ENCODE measurements at regions not wholly inside any gene's neighbourhood (a gene's known extent, or its start where the extent isn't known, plus 50 kb on each side); places are given as distances from the start of the nearest gene placed in this dataset.
"Not testable (repeated sequence)": the region's sequence is repeated elsewhere in the genome, so short reads cannot be mapped to it uniquely, and the experiment has no call there.

DNA sequence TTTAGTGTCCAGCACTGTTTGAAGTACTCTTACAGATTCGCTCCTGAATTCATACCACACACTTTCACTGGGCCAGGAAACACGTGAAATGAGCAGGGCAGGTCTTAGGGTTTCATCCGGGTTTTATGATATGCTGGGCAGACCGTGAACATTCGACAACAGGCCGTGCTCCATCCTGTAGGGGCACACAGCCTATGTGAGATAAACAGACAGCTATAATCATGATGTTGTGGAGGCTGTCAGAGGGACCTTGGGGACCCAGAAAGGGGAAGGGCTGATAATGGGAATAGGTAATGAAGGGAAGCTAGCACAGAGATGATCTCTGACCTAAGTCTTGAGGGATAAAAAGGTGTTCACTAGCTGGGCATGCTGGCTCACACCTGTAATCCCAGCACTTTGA is 110.4 kb downstream of the RIN2 start:
- in situ Hi-C loops (cut with HindIII; ENCODE audit: low sequenced_read_pairs): no loop called here
- TF ChIP-seq, protein P1, sequence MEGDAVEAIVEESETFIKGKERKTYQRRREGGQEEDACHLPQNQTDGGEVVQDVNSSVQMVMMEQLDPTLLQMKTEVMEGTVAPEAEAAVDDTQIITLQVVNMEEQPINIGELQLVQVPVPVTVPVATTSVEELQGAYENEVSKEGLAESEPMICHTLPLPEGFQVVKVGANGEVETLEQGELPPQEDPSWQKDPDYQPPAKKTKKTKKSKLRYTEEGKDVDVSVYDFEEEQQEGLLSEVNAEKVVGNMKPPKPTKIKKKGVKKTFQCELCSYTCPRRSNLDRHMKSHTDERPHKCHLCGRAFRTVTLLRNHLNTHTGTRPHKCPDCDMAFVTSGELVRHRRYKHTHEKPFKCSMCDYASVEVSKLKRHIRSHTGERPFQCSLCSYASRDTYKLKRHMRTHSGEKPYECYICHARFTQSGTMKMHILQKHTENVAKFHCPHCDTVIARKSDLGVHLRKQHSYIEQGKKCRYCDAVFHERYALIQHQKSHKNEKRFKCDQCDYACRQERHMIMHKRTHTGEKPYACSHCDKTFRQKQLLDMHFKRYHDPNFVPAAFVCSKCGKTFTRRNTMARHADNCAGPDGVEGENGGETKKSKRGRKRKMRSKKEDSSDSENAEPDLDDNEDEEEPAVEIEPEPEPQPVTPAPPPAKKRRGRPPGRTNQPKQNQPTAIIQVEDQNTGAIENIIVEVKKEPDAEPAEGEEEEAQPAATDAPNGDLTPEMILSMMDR (IDR thresholded peaks at IDR 0.05; ENCODE audit: low read depth, low read length): no peak
- no peak for DNase-seq (ENCODE audit: low read depth, low spot score)
- no peak overlapping the region for H3K4me3 ChIP-seq (ENCODE audit: low read depth, low read length)

DNA sequence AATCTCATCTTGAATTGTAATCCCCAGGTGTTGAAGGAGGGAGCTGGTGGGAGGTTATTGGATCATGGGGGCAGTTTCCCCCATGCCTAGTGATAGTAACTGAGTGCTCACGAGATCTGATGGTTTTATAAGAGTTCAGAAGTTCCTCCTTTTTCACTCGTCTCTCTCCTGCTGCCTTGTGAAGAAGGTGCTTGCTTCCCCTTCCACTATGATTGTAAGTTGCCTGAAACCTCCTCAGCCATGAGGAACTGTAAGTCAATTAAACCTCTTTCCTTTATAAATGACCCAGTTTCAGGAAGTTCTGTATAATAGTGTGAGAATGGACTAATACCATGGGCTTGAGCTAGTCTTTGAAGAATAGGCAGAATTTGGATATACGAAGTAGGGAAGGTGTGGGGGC is 113.9 kb downstream of the RIN2 start:
- no peak for DNase-seq (ENCODE audit: low read depth, low spot score)
- H3K4me3 ChIP-seq (ENCODE audit: low read depth, low read length): no peak overlapping the region
- in situ Hi-C loops (cut with HindIII; ENCODE audit: low sequenced_read_pairs): no loop called here
- TF ChIP-seq, protein P1 (IDR thresholded peaks at IDR 0.05; ENCODE audit: low read depth, low read length): no peak

DNA sequence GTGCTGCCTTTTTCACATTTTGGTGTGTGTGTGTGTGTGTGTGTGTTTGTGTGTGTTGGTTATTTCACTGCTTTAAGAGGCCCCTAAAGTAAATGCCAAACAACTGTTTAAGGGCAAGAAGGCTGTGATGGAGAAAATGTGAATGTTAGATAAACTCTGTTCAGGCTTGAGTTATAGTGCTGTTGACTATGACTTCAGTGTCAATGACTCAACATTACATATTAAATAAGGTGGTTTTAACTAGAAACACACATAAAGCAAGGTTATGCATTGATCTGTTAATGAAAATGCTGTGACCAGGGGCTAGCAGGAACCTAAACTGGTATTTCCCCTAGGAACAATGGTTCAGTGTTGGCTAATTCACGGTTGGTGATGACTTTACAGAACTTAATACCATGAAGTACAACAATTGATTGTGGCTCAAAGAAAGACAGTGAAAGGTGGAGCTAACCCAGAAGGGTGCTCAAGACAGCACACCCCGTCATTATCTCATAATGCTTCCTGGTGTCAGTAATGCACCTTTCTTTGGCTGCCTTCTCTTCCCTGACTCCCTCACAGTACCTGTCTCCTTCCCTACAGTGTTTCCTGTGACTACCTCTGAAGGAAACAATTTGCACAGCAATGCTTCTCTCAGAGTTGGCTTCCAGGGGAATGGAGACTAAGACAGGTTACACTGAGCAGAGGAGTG is 116.1 kb downstream of the RIN2 start:
- DNase-seq (ENCODE audit: low read depth, low spot score): no peak
- H3K4me3 ChIP-seq (ENCODE audit: low read depth, low read length): no peak overlapping the region
- TF ChIP-seq, protein P1 (IDR thresholded peaks at IDR 0.05; ENCODE audit: low read depth, low read length): no peak
- in situ Hi-C loops (cut with HindIII; ENCODE audit: low sequenced_read_pairs): no loop called here

DNA sequence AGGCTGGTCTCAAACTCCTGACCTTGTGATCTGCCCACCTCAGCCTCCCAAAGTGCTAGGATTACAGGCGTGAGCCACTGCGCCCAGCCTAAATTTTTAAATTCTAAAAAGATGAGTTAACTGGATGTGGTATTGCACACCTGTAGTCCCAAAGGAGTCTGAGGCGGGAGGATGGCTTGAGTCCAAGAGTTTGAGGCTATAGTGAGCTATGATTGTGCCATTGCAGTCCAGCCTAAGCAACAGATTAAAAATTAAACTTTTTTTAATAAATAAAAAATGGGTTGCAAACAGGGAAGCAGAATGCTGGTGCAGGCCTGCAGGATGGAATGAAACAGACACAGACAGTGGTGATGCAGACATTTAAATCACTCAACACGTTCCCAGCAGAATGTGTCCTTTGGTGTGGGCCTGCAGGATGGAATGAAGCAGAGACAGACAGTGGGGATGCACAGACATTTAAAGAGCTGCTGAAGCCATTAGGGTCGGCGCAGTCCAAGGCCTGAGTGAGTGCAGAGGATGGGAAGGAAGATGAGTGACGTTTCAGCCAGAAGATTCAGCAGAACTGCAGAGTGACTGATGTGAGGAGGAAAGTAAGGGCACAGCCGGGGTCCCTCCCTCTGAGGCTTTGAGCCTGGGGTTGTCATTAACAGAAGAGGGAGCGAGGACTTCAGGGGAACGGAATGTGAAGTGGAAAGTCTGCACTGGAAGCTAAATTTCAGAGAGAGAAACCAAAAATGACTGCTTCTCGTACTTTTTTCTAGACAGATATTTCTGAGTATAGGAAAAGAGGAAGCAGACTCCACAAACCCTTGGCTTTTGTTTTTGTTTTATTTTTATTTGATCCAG is 117.5 kb downstream of the RIN2 start:
- in situ Hi-C loops (cut with HindIII; ENCODE audit: low sequenced_read_pairs): loop anchor here (25.0 kb wide), 1 partner anchor 112 kb away; no protein-coding TSS in a partner anchor
- TF ChIP-seq, protein P1 (IDR thresholded peaks at IDR 0.05; ENCODE audit: low read depth, low read length): no peak
- DNase-seq (ENCODE audit: low read depth, low spot score): no peak
- no peak overlapping the region for H3K4me3 ChIP-seq (ENCODE audit: low read depth, low read length)

DNA sequence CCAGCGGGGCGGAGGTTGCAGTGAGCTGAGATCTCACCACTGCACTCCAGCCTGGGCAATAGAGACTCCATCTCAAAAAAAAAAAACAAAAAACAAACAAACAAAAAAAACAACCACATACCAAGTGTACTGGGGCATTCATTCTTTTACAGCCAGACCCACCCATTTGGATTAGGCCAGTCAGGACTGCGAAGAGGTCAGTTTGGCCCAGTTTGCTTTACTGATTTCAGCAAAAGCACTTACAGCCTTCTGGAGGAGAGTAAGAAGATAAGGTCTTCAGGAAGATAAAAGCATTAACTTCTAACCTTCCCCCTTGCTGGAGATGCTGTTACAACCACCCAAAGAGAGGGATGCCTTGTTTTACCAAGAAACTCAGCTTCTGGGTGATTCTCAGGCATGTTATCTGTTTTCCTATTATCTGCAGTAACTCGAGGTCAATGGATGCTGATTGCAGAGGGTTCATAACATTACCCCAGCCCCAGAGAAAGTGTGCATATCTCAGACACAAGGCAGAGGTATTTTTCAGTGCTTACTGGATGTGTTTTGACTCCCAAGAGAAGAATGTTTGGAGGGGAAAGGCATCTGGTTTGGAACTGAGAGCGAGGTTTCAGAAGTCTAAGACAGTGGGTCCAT is 118.9 kb downstream of the RIN2 start:
- H3K4me3 ChIP-seq (ENCODE audit: low read depth, low read length): no peak overlapping the region
- TF ChIP-seq, protein P1 (IDR thresholded peaks at IDR 0.05; ENCODE audit: low read depth, low read length): no peak
- in situ Hi-C loops (cut with HindIII; ENCODE audit: low sequenced_read_pairs): loop anchor here (25.0 kb wide), 1 partner anchor 110 kb away; no protein-coding TSS in a partner anchor
- no peak for DNase-seq (ENCODE audit: low read depth, low spot score)

DNA sequence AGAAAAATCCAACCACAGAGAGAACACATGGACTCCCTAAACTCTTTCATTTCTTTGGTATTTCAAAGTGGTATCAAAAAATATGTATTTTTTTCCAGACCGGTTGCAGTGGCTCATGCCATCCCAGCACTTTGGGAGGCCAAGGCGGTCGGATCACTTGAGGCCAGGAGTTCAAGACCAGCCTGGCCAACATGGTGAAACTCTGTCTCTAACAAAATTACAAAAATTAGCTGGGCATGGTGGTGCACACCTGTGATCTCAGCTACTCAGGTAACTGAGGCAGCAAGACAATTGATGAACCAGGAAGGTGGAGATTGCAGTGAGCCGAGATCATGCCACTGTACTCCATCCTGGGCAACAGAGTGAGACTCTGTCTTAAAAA is 121.8 kb downstream of the RIN2 start:
- not testable (repeated sequence) for DNase-seq (ENCODE audit: low read depth, low spot score); H3K4me3 ChIP-seq (ENCODE audit: low read depth, low read length)
- in situ Hi-C loops (cut with HindIII; ENCODE audit: low sequenced_read_pairs): loop anchor here (25.0 kb wide), 1 partner anchor 107 kb away; no protein-coding TSS in a partner anchor
